DLD1 (cell line): ENCODE measurements at regions not wholly inside any gene's neighbourhood (a gene's known extent, or its start where the extent isn't known, plus 50 kb on each side); places are given as distances from the start of the nearest gene placed in this dataset.

Source experiments
- in situ Hi-C: cut with HindIII; loops from 2 replicates; pipeline ENCODE4 v1.10.0; 2017; ENCODE audit warnings: low sequenced_read_pairs

DNA sequence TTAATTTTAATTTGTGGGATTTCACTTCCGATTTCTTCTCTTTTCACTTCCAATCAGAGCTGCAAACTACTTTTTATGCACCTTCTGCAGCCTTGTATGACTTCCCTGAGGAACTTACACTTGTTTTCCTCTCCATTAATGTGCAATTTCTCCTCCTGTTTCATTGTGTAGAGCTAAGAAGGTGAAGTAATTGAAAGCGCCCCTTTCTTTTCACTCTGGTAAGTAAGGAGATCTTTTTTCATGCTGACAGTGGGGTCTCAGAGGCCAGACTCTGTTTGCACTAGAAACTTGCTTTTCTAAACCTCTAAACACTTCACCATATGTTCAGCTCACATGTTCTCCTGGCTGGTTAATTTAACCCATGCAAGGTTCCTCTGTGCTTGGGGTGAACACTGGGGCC, 117.0 kb downstream of the FANCF start:
- in situ Hi-C loops: no loop called here

DNA sequence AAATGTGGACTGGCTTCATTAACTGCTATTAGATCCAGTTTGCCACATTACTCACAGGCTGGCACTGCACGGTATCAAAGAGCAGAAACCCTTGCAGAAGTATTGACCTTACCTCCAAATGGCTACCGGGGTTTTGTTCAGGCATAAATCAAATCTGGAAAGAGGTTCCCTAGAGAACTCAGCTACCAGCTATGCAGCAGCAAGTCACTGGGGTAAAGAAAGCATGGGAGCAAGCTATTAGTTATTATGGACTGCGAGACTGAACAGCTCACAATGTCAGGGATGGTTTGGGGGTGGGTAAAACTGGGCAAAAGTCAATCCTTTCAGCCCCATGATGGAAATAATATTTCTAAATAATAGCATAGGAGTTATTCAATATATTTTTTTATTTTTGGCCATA, 128.1 kb downstream of the FANCF start:
- in situ Hi-C loops: no loop called here

DNA sequence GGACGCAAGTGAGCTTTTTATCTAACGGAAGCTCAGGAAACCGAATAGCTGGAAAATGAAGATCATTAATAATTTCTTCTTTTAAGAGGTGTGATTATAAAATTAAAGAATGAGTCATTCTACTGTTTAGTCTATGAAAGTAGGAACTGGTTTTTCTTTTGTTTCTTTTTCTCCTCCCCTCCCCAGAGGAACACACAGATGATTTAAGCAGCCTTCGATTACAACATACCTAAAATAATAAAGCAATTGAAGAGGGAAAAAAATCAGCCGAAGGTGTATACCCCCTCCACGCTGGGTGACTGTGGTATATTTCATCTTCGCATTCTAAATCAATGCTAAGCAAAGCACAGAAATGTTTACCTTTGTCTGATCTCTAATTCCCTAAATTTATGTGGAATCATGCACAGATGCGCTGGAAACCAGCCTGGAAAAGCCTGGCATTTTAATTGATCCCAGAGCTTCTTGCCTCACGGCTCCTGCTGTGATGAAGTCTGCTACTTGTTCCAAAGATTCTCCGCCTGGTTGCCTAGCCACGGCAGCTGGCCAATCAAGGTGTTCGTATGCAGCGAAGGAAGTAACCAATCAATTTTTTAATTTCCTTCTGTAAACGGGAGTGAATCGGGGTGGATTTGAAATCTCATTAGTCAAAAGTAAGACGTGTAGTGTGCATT, 133.9 kb downstream of the FANCF start:
- in situ Hi-C loops: no loop called here

DNA sequence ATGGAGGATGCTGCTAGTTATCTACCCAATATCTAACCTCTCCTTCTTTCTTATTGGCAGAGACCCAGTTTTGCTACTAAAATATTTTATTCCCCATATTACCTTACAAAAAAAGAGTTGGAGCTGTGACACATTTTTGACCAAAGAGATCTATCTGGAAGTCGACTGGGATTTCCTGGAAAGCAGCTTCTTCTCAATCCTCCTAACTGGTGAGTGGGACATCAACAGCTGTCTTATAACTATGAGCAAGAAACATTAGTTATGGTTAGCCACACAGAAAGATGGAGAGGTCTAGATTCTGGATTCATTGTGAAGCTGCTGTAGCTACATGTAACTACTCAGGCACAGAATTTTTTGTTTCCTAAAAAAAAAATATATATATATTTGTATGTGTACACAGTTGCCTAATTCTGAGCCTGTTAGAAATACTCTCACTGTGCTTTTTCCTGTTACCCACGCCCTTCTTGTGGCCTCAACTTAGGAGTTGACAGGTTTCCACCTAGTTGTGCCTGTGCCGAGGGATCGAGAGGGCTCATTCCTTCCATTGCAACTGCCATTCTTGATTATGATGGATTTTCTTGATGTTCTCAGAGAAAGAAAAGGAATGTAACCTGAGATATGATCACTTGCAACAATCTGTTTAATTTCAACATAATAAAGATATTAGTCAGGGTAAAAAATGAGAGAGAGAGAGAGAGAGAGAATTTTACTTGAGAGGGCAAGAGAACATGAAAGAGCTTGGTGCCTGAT, 142.0 kb downstream of the SLC17A6 start:
- in situ Hi-C loops: no loop called here

DNA sequence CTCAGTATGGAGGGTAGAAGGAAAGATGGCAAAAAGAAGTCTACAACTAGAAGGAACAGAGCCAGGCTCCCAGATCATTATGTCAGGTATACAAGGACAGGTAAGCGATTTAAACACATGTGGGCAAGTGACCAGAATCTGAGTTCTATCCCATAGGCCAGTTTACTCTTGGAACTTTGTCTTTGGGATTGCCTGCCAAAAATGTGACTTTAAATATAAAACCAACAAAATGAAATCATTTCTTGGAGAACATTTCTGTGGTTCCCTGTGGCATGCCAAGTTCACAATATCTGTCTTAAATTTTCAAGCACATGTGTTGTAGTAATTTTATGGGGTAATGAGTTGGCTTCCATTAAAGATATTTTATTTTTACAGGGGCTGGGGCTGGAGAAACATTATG, 141.0 kb downstream of the SLC17A6 start:
- in situ Hi-C loops: no loop called here

DNA sequence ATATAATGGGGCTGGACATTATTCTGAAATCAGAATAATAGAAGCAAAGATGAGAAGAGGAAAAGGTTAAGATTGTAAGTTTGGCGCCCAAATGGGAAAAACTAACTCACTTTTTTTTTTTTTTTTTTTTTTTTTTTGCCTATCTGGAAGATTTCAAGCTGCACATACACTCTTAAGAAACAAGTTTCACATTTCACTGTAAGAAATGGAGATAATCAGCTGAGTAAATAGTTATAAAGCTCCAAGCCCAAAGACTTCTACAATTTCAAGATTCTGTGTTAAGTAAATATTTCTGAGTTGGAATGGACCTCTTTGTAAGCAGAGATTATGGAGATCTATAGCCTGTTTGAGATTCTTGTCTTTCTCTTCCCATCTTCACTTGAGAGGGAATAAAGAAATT, 140.0 kb downstream of the SLC17A6 start:
- in situ Hi-C loops: no loop called here

DNA sequence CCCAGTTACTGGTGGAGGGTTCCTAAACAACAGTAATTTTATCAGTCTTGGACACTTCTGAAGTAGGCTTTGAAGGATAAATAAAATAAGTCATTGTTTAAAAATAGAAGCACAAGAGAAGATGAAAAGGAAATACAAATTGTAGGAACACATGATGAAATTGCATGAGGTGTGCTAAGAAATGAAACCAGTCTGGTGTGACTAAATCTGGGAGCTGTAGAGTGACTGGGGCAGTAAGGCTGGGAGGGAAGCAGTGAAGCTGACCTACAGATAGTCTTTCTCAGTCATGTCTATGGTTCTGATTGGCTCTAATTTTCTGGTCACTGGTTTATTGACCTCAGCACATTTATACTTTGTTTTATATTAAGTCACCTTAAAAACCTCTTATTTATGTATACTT, 139.1 kb downstream of the SLC17A6 start:
- in situ Hi-C loops: no loop called here

DNA sequence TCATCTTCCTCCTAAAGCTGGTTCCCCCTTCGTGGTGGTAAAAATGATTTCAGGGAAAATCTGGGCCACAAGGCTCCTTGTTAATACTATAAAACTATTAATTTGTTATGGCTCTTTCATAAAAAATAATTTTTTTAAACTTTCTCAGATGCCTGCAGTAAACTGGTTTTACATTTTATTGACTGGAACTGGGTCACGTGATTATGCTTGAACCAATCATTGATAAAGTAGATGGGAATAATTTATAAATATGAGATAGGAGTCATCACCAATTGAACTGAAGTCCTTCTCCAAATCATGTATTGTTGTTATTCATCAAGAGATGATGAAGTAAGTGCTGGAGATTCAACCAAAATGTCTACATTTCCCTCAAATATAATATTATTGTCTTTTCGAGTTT, 138.4 kb downstream of the SLC17A6 start:
- in situ Hi-C loops: no loop called here

DNA sequence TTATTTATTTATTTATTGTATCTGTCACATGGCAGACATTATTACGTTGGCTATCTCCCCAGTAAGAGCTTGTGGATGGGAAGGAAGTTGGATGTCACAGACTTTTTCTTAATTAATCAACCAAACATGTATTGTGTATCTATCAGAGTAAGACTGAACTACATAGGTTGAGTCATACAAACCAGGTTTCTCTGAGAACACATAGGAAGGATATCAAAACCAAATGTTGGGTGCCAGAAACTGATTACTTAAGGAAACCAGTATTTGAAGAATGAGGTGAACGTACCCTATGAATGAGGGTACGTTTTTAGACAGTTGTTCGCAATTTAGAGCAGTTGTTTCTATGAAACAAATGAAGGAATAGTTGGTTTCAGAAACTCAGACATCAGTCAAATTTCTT, 136.4 kb downstream of the SLC17A6 start:
- in situ Hi-C loops: no loop called here

DNA sequence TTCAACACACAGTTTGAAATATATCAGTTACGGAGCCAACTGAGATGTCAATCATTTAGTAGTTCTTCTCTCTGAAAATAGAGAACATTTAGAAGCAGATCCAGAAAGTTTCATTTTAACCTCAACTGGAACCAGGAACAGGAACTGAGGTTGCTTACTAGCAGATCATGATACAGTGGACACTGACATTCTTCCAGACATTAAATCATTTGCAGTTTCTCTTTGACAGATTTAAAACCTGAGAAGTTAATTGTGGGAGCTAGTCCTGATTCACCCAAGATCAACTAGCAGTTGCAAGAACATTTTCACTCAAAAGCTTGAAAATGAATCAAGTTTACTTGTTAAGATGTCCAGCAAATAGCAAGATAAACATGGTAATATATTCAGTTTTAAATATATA, 135.4 kb downstream of the SLC17A6 start:
- in situ Hi-C loops: no loop called here

DNA sequence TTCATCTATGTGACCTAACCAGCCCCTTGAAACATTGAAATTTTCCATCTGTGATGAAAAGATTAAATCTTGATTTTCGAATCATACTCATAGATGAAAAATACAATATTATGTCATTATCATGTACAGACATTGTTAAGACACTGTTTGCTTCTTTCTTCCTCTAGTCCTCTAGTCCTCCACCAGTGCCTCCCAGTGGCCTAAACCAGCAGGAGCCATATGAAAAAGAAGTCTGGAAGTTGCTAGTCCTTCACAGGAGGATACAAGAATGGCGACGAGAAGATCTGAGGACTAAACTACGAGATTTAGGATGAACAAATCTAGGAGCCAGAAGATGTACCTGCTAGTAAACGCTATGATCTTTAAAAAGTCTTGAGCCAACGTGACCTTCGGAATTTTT, 134.1 kb downstream of the SLC17A6 start:
- in situ Hi-C loops: no loop called here

DNA sequence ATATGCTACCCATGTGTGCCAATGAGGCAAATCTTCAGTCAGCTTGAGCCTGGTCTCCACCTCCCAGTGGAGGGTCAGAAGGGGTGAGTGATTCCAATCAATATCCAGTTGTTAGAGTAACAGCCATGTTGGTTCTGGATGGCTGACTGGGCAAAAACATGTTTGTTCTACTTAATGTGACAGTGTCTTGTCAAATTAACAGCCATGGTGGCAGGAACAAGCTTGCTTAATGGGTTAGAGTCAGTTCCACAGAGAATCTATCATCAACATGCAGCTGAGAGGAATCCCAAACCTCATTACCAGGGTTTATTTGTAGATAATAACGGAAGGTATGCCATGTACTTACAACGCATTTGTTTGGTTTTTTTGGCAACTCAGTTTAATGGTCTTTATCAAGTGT, 133.2 kb downstream of the SLC17A6 start:
- in situ Hi-C loops: no loop called here

DNA sequence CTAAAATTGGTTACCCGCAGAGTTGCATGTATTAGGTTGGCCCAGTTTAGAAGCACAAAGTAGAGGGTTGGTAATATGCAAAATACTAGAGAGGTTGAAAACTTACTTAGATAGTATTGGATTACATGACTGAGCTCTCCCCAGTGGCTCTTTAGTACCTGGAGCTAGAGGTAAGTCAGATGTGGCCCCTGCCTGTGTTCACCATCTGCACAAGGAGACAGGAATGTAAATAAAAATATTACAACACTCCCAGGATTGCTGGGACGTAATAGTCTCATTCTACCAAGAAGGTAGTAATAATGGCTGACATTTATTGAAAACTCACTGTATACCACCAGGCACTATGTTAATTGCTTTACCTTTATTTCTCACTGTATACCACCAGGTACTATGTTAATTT, 129.6 kb downstream of the SLC17A6 start:
- in situ Hi-C loops: no loop called here

DNA sequence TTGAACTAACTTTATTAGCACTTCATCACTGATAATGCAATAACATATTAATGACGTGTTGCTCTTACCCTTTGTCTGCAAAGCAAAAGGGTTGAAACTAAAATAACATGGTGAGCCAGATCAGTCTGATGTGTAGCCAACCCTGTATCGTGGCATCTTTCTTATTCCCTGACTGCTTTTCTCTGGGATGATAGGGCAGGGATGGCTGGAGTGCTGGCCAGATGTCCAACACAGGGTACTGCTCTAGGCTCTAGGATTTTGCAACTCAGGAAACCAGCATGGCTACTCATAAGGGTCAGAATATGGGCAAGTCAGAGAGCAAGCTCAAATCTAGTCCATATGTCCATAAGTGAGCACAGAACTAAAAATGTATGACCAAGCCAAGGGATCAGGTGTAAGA, 129.1 kb downstream of the SLC17A6 start:
- in situ Hi-C loops: no loop called here

DNA sequence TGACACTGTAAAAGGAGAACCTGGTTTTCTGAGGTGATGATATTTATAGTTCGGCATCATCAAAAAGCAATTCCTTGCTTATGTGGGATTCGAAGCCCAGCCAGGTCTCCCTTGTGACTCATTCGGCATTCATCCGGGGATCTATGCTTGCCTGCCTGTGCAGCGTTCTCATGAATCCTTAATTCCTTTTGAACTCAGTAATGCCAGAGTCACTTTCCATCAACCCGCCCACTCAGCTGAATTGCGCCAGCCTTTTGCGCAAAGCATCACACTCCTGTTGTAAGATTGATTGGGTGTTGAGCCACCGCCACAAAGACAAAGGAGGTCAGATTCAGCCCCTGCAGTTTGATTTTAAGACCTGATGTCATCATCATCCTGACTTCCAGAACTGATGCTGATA, 128.6 kb downstream of the SLC17A6 start:
- in situ Hi-C loops: no loop called here

DNA sequence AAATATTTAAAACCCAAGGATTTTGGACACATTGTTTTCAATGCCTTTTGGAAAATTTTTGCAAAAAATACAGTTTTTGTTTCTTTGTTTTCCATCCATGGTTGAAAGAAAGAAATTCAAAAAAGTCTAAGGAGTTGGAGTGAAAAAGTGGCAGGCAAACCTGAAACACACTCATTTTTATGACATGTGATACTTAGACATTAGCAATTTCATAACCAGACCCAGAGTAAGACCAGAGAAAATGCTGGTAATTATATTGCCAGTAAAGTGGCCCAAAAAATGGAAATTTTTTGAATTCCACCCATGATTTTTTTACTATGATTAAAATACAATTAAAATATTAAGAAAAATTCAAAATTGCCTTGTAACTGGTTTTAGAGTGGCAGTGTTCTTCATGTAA, 128.2 kb downstream of the SLC17A6 start:
- in situ Hi-C loops: no loop called here

DNA sequence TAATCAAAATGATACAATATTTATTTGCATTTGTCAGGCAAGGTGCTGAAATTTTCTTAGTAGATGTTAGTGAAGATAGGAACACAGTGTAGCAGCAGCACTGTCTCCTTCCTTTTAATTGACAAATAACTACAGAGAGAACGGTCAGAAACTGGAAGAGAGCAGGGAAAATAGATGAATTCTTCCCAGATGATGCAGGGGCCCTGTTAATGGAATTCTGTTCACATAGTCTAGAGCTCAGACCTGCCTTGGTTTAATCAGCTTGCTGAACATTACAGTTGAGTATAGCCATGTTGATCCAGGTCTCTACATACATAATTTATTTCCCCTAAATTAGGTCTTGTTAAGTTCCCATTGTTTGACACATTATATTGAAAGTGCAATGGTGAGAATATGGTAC, 127.4 kb downstream of the SLC17A6 start:
- in situ Hi-C loops: no loop called here

DNA sequence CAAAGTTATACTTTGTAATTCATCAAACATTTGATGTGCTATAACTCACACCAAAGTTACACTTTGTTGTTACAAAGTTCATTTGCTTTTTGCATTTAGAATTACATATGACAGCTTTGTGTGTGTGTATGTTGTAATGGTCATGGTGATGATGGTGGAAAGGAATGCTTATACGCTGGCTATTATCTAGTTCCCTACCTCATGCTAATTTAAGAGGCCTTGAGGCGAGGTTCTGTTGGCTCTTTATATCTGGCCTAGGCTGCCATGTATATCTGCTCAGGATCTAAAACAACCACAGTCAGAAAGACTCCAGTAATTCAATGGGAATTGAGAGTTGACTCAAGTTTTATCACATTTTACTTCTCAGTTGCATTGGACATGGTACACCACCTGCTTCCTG, 123.4 kb downstream of the SLC17A6 start:
- in situ Hi-C loops: no loop called here

DNA sequence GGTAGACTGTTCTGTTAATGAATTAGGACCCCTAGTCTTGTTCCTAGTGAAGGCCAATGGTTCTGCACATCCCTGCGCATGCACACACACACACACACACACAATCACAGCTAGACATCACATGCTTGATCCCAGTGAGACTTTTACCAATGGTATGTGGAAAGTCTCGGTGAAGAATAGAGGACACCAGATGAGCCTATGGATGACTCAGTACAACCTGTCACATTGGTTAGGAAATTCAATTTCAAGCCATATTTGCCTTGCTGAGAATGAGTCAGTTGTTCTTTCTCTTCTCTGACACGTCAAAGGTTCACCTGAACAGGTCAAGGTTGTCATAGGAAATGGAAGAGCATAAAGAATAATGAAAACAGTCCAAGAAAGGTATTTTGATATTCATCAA, 122.0 kb downstream of the SLC17A6 start:
- in situ Hi-C loops: no loop called here

DNA sequence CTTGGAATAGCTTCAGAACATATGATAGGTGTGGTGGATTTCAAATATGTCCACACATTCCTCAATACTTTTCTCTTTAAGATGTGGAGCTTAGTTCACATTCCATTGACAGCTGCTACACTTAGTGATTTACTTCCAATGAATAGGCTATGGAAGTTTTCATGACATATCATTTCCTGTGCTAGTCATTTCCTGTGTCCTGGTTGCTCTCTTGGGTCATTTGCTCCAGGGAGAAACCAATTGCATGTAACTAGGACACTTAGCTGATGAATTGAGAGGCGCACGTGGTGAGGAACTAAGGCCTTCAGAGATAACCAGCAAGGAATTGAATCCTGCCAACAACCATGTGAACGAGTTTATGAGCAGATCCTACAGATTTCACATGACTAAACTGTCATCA, 120.9 kb downstream of the SLC17A6 start:
- in situ Hi-C loops: no loop called here

DNA sequence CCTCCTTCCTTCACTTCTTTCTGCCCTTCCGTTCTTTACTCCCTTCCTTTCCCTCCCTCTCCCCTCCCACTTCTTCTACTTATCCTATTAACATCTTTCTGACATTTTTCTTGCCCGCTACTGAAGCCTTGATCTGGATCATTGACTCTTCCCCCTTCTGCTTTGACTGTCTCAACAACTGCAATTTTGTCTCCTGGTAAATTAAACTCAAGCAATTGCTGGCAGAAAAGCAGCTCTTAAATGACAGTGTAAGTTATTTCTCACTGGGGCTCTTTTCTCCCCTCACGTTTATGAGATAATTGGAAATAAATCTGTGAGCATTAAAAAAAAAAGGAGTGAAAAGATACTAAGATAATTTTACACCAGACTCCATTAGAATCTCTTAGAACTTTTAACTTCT, 120.0 kb downstream of the SLC17A6 start:
- in situ Hi-C loops: no loop called here

DNA sequence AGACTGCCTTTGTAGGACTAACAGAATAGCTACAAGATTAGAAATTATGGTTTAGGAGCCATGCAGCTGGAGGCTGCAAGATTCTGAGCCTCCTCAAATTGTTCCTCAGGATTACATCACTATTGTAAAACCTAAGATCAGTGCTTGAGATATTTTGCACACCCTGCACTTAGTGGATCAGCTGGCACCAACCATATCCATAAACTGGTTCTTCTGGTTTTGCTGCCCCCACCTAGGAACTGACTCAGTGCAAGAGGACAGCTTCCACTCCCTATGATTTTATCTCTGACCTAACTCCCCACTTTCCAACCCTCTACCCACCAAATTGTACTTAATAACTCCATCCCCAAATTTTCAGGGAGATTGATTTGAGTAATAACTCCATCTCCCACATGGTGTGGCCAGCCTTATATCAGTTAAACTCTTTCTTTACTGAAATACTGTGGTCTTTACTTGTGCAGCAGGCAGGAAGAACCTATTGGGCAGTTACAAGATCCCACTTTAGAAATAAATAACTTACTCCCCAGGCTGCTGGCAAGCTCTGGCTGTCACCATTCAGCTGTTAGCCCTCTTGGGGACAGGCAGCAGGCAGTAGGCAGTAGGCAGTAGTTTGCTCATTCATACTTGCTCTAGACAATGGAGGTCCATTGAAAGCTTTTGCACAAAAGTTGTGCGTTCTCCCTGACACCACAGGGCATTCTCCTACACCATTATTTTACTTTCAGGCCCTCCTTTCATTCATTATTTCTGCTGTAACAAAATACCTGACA, 119.0 kb downstream of the SLC17A6 start:
- in situ Hi-C loops: no loop called here
